Parathyroid adenoma (tissue), 2 donors: ENCODE measurements at regions not wholly inside any gene's neighbourhood (a gene's known extent, or its start where the extent isn't known, plus 50 kb on each side); places are given as distances from the start of the nearest gene placed in this dataset.

Experiments used
- H2AFZ ChIP-seq: fragments of 300-600 bp; sonication (generic); one replicate; pipeline ENCODE4 v1.7.0; 2017; ENCODE audit warnings: antibody characterized with exemption, mild to moderate bottlenecking
- H3K27ac ChIP-seq: fragments of 300-600 bp; sonication (generic); one replicate; pipeline ENCODE4 v1.7.0; 2017
- H3K27me3 ChIP-seq: fragments of 300-600 bp; sonication (generic); one replicate; pipeline ENCODE4 v1.7.0; 2017; ENCODE audit warnings: low read length; ENCODE audit not compliant: control insufficient read depth, insufficient read depth
- H3K36me3 ChIP-seq: fragments of 300-600 bp; sonication (generic); one replicate; pipeline ENCODE4 v1.7.0; 2017; ENCODE audit warnings: low read length; ENCODE audit not compliant: control insufficient read depth, insufficient read depth
- H3K4me1 ChIP-seq: fragments of 300-600 bp; sonication (generic); one replicate; pipeline ENCODE4 v1.7.0; 2017; ENCODE audit warnings: control low read depth
- H3K4me2 ChIP-seq: fragments of 300-600 bp; sonication (generic); one replicate; pipeline ENCODE4 v1.7.0; 2017; ENCODE audit warnings: low read length
- H3K4me3 ChIP-seq: fragments of 300-600 bp; sonication (generic); one replicate; pipeline ENCODE4 v1.7.0; 2017; ENCODE audit warnings: low read depth, low read length
- H3K79me2 ChIP-seq: fragments of 300-600 bp; sonication (generic); one replicate; pipeline ENCODE4 v1.7.0; 2017; ENCODE audit warnings: control low read depth
- H3K9ac ChIP-seq: fragments of 300-600 bp; sonication (generic); one replicate; pipeline ENCODE4 v1.7.0; 2017; ENCODE audit warnings: mild to moderate bottlenecking
- H3K9me3 ChIP-seq: fragments of 300-600 bp; sonication (generic); one replicate; pipeline ENCODE4 v1.7.0; 2017; ENCODE audit warnings: low read length; ENCODE audit not compliant: control insufficient read depth
- TF ChIP-seq, protein P1 (sequence below): fragments of 300-600 bp; sonication (generic); IDR thresholded peaks from one replicate; pipeline ENCODE4 v1.7.0; 2017; ENCODE audit warnings: antibody characterized with exemption, mild to moderate bottlenecking
- donor health status: primary hyperparathyroidism.

DNA sequence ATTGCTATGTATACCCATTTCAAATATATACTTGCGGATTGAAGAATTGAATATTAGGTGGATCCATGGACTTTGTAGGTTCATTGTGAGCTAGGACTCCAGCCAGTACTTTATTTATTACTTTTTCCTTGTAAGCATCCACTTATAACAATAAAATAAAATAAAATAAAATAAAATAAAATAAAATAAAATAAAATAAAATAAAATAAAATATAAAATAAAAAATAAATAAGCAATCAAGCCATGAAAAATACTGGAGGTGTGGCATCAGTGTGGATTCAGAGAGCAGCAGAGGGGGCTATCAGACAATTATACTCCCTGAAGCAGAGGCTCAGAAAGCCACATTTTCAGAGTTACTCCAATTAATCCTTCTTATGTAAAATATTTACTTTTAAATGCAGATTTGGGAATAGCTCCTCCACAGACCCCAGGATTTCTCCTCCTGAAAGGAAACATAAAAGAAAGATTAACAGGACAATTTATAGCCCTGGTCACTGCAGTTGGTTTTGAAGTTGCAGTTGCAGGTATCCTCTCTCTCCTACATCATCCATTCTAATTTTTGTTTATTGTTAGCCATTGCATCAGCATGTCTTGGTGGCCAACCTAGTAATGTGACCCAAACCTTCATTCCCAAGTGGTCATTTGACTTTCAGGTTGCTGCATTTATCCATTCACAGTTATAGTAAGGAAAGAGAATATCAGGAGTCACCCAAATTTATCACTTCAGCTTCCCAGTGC is 2025.2 kb upstream of the IGFBP7 start:
- Histone ChIP-seq H3K27me3 (no peaks in the 10 kb centered on the region), H3K27ac (no peak overlapping the region), H3K9me3 (no peaks in the 10 kb centered on the region), H3K4me1 (no peaks in the 10 kb centered on the region), H3K4me3 (no peak overlapping the region), H3K36me3 (no peaks in the 10 kb centered on the region), H3K4me2 (no peak overlapping the region), H3K79me2 (no peaks in the 10 kb centered on the region), H2AFZ (no peak overlapping the region), H3K9ac (no peak overlapping the region)
- TF ChIP-seq, protein P1, sequence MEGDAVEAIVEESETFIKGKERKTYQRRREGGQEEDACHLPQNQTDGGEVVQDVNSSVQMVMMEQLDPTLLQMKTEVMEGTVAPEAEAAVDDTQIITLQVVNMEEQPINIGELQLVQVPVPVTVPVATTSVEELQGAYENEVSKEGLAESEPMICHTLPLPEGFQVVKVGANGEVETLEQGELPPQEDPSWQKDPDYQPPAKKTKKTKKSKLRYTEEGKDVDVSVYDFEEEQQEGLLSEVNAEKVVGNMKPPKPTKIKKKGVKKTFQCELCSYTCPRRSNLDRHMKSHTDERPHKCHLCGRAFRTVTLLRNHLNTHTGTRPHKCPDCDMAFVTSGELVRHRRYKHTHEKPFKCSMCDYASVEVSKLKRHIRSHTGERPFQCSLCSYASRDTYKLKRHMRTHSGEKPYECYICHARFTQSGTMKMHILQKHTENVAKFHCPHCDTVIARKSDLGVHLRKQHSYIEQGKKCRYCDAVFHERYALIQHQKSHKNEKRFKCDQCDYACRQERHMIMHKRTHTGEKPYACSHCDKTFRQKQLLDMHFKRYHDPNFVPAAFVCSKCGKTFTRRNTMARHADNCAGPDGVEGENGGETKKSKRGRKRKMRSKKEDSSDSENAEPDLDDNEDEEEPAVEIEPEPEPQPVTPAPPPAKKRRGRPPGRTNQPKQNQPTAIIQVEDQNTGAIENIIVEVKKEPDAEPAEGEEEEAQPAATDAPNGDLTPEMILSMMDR, result no peak

DNA sequence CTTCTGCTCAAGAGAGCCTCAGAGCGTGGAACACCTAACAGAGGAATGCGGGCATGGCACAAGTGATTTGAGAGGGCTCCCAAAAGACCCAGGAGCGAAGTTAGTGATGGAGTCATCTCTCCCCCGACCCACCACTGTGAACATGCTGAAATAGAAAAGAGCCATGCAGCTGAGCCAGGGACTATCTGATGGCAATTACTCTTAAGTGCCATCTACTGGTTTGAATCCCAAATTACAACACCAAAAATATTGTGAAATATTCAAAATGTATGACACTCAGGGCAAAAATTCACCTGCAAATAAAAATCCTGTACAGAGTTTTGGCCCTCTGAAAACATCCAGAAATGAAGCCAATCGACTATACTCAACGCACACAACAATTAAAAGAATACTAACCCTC is 2038.9 kb upstream of the ADGRL3 start:
- Histone ChIP-seq H2AFZ (no peak overlapping the region), H3K36me3 (no peaks in the 10 kb centered on the region), H3K4me1 (no peaks in the 10 kb centered on the region), H3K79me2 (no peaks in the 10 kb centered on the region), H3K27ac (no peak overlapping the region), H3K4me2 (no peak overlapping the region), H3K9ac (no peak overlapping the region), H3K27me3 (no peaks in the 10 kb centered on the region), H3K4me3 (no peak overlapping the region), H3K9me3 (no peaks in the 10 kb centered on the region)
- TF ChIP-seq, protein P1, result no peak

DNA sequence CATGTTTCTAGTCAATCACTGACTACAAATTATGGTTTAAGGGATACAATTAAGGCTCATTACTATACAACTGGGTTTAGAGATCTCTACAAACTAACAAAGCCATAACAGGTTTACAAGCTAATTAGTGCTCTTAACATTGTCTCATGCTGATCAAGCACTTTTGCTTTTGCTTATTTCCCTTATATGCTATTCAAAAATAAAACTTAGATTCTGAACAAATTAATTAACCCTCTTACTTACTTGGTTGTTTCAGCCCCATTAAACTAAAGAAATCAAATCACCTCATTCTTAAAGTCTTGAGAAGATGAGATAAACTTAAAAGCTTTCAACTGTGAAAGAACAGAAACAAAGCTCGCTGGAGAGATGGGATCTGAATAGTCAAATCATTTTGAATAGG is 2024.5 kb upstream of the ADGRL3 start:
- no peaks in the 10 kb centered on the region for H3K79me2 ChIP-seq
- no peaks in the 10 kb centered on the region for H3K27me3 ChIP-seq
- no peaks in the 10 kb centered on the region for H3K36me3 ChIP-seq
- H3K4me3 ChIP-seq, result no peak overlapping the region
- TF ChIP-seq, protein P1, result no peak
- H3K9me3 ChIP-seq, result no peaks in the 10 kb centered on the region
- no peak overlapping the region for H3K27ac ChIP-seq
- H2AFZ ChIP-seq, result no peak overlapping the region
- H3K4me2 ChIP-seq, result no peak overlapping the region
- no peak overlapping the region for H3K9ac ChIP-seq
- H3K4me1 ChIP-seq, result no peaks in the 10 kb centered on the region

DNA sequence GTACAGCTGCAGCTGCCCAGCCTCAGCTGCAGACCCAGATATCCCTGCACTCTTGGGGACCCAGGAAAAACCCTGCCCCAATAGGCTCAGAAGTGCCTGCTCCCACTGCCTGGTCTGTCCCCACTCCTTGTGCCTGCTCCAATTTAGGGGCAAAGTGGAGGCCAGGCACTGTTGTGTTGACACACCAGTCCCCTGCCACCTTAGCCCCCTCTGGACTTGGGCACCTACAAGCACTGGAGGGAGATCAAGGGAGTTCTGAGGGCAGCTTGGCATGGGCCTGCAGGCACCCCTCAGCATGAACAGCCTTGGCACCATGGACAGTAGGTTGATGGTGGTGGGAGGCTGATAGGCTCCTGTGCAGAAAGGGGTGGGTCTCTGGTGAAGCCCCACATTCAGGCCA is 2020.8 kb upstream of the ADGRL3 start:
- Histone ChIP-seq H3K27me3 (no peaks in the 10 kb centered on the region), H3K4me3 (no peak overlapping the region), H3K36me3 (no peaks in the 10 kb centered on the region), H3K79me2 (no peaks in the 10 kb centered on the region), H2AFZ (no peak overlapping the region), H3K4me1 (no peaks in the 10 kb centered on the region), H3K27ac (no peak overlapping the region), H3K9me3 (no peaks in the 10 kb centered on the region), H3K4me2 (no peak overlapping the region), H3K9ac (no peak overlapping the region)
- TF ChIP-seq, protein P1, result no peak

DNA sequence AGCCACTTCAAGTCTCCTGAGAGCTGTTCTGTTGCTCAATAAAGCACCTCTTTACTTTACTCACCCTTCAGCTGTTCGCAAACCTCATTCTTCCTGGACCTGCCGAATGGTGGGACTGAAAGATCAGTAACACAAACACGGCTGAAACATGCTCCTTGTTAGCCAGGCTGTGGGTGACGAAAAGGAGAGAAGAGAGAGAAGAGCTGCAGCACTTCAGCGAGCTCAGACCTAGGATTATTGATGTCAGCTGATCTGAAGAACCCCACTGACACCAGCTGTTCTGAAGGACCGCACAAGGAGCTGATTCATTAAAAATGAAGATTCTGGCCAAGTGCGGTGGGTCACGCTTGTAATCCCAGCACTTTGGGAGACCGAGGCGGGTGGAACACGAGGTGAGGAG is 2020.0 kb upstream of the ADGRL3 start:
- Histone ChIP-seq H3K4me2 (no peak overlapping the region), H3K4me1 (no peaks in the 10 kb centered on the region), H3K79me2 (no peaks in the 10 kb centered on the region), H3K36me3 (no peaks in the 10 kb centered on the region), H3K27me3 (no peaks in the 10 kb centered on the region), H3K9ac (no peak overlapping the region), H3K27ac (no peak overlapping the region), H3K9me3 (no peaks in the 10 kb centered on the region), H2AFZ (no peak overlapping the region), H3K4me3 (no peak overlapping the region)
- TF ChIP-seq, protein P1, result no peak
